WI38 (cell line): ENCODE measurements at regions not wholly inside any gene's neighbourhood (a gene's known extent, or its start where the extent isn't known, plus 50 kb on each side); places are given as distances from the start of the nearest gene placed in this dataset.

ENCODE experiments used
- H3K4me3 ChIP-seq: 2 replicates; pipeline ENCODE4 v1.5.1; 2011; ENCODE audit warnings: low read depth, mild to moderate bottlenecking, control low read depth, low read length
- CTCF ChIP-seq: IDR thresholded peaks from 2 replicates; pipeline ENCODE4 v1.5.1; 2012; ENCODE audit warnings: low read depth, mild to moderate bottlenecking, control low read depth, low read length

DNA sequence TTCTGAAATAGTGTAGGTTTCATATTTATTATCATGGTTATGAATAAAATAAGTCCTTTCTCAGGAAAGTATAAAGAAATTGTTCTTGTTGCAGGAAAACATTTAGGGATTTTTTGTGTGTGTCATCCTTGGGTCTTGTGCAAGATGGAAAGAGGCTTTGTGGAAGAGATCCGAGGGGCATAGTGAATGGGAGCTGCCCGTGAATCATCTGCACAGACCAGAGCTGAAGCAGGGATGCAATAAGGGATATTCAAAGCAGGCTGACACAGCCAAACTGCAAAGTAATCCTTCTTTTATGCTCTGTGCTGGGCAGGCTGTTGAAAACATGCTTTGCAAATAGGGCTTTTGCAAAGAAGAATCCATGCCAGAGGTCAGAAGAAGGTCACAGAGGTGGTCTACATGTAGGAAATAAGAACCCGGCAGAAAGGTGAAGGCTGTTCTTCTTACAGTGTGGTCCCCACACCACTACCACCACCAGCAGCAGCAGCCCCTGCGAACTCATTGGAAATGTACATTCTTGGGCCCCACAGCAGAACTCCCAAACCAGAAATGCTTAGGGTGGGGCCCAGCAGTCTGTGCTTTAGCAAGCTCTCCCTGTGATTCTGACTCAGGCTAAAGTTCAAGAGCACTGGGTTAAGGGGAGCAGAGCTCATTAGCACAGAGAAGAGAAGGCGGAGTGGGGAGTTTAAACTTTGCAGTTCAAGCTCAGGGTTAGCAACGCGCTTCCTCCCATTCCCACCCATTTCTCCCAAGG is 237.6 kb downstream of the QKI start:
- no peak for TF ChIP-seq CTCF

GRCh38 chr6:163651426-163651825 is 236.9 kb downstream of the QKI start:
- no peak overlapping the region for H3K4me3 ChIP-seq
- no peak for TF ChIP-seq CTCF

More for the DNA sequence above, 237.6 kb downstream of the QKI start:
- H3K4me3 ChIP-seq: no peak overlapping the region

DNA sequence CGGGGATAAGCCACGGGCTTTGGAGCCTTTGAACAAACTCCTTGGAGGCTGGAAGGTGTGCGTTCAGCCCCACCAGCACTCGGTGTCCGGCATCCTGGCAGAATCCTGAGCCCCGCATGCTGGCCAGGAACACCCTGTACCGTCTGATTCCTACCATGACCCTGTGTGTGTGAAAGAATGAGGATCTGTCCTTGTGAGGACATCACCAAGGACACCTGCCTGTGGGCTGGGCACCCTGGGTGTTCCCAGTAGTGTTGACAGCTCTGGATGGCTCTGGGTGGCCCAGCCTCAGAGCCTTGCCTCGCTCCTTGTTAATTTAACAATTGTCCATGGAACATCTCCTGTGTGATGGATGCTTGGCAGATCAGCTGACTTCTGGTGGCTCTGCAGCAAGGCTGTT is 234.3 kb downstream of the QKI start:
- no peak for TF ChIP-seq CTCF
- H3K4me3 ChIP-seq: no peak overlapping the region

DNA sequence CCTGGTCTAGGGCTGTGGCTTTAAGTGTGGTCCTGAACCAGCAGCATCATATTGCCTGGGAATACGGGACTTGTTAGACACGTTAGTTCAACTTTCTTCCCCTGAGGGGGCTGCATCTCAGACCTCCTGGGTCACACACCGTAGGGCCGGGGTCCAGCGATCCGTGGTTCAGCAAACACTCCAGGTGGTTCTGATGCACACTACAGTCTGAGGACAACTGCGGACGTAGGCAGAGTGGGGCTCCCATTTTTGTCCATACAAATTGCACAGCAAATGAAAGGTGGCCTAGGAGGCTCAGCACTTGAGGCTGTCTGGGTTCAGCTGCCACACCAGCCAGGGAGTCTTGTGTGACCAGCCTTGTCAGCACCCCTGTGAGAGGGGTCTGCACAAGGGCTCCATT is 233.1 kb downstream of the QKI start:
- H3K4me3 ChIP-seq: no peak overlapping the region
- TF ChIP-seq CTCF: no peak

- TF ChIP-seq CTCF: no peak
- no peak overlapping the region for H3K4me3 ChIP-seq
These were observed 232.3 kb downstream of the QKI start for GRCh38 chr6:163646866-163647265.

DNA sequence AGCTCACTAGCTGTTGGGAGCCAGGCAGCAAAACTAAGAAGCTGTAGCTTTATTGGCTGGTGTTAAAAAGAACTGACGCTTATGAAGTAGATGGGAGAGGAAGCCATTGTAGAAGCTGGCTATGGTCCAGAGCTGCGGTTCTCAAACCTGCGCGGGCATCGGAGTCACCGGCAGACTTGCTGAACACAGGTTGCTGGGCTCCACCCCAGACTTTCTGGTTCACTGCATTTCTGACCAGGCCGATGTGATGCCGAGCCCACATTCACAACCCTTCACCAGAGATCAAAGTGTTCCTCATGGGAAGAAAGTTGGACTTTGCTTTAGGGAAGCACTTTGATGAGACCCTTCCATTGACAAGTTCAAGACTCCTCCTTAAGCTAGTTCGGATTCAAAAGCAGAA is 231.6 kb downstream of the QKI start:
- no peak overlapping the region for H3K4me3 ChIP-seq
- TF ChIP-seq CTCF: no peak

- H3K4me3 ChIP-seq: no peak overlapping the region
- TF ChIP-seq CTCF: no peak
These were observed 231.0 kb downstream of the QKI start for GRCh38 chr6:163645560-163645959.
